ENCODE measurements at regions not wholly inside any gene's neighbourhood (a gene's known extent, or its start where the extent isn't known, plus 50 kb on each side); places are given as distances from the start of the nearest gene placed in this dataset.

GRCh38 chr6:156308604-156309003, 468.6 kb upstream of the ARID1B start:
- ChIA-PET CTCF (no interaction called here), POLR2A (no interaction called here)
- no peaks in the 10 kb centered on the region for H3K27me3 ChIP-seq (ENCODE audit: control insufficient read depth, insufficient read depth, low read length)
- DNase-seq (ENCODE audit: low read depth) = no peak
- no peaks in the 10 kb centered on the region for H3K36me3 ChIP-seq (ENCODE audit: control insufficient read depth, insufficient read depth, low read length)
- no peak for TF ChIP-seq CTCF (IDR thresholded peaks at IDR 0.05; ENCODE audit: insufficient read depth, low read depth, low read length)
- H3K4me3 ChIP-seq (ENCODE audit: low read depth, low read length) = no peak overlapping the region

- Histone ChIP-seq H3K36me3 (ENCODE audit: control insufficient read depth, insufficient read depth, low read length) (no peaks in the 10 kb centered on the region), H3K27me3 (ENCODE audit: control insufficient read depth, insufficient read depth, low read length) (no peaks in the 10 kb centered on the region), H3K4me3 (ENCODE audit: low read depth, low read length) (no peak overlapping the region)
- no peak for DNase-seq (ENCODE audit: low read depth)
- ChIA-PET POLR2A (no interaction called here), CTCF (no interaction called here)
- TF ChIP-seq CTCF (IDR thresholded peaks at IDR 0.05; ENCODE audit: insufficient read depth, low read depth, low read length) = no peak
These were observed 470.6 kb upstream of the ARID1B start for GRCh38 chr6:156306531-156306930.

GRCh38 chr6:156283091-156283490, 494.1 kb upstream of the ARID1B start:
- Histone ChIP-seq H3K27me3 (ENCODE audit: control insufficient read depth, insufficient read depth, low read length) (no peaks in the 10 kb centered on the region), H3K36me3 (ENCODE audit: control insufficient read depth, insufficient read depth, low read length) (no peaks in the 10 kb centered on the region), H3K4me3 (ENCODE audit: low read depth, low read length) (no peak overlapping the region)
- TF ChIP-seq CTCF (IDR thresholded peaks at IDR 0.05; ENCODE audit: insufficient read depth, low read depth, low read length) = no peak
- DNase-seq (ENCODE audit: low read depth) = no peak
- ChIA-PET CTCF (no interaction called here), POLR2A (no interaction called here)

- POLR2A ChIA-PET = no interaction called here
- no peak for TF ChIP-seq CTCF (IDR thresholded peaks at IDR 0.05; ENCODE audit: insufficient read depth, low read depth, low read length)
- Histone ChIP-seq H3K4me3 (ENCODE audit: low read depth, low read length) (no peak overlapping the region), H3K27me3 (ENCODE audit: control insufficient read depth, insufficient read depth, low read length) (no peaks in the 10 kb centered on the region), H3K36me3 (ENCODE audit: control insufficient read depth, insufficient read depth, low read length) (no peaks in the 10 kb centered on the region)
- CTCF ChIA-PET = no interaction called here
- no peak for DNase-seq (ENCODE audit: low read depth)
These were observed 495.1 kb upstream of the ARID1B start for GRCh38 chr6:156282087-156282486.

DNA sequence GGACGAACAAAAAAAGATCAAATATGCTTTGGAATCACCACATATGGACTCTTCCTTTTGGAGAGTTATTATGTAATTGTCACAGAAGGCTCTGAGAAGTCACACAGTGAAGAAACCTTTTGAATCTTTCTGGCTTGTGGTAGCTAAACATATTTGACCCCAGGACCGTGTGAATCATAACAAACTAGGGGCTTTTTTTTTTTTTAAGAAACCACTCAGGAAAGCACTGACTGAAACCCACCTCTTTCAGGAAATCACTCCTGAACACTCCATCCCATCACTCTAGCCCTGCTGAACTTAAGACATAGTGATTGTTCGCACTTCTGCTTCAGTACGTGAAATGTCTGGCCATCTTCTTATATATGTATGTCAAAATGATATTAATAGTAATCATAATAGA, 495.9 kb upstream of the ARID1B start:
- ChIA-PET POLR2A (no interaction called here), CTCF (no interaction called here)
- Histone ChIP-seq H3K36me3 (ENCODE audit: control insufficient read depth, insufficient read depth, low read length) (no peaks in the 10 kb centered on the region), H3K4me3 (ENCODE audit: low read depth, low read length) (no peak overlapping the region), H3K27me3 (ENCODE audit: control insufficient read depth, insufficient read depth, low read length) (no peaks in the 10 kb centered on the region)
- TF ChIP-seq CTCF (IDR thresholded peaks at IDR 0.05; ENCODE audit: insufficient read depth, low read depth, low read length) = no peak
- no peak for DNase-seq (ENCODE audit: low read depth)
